Testis (tissue), 2 donors: ENCODE measurements at regions not wholly inside any gene's neighbourhood (a gene's known extent, or its start where the extent isn't known, plus 50 kb on each side); places are given as distances from the start of the nearest gene placed in this dataset.

ENCODE experiments used
- POLR2A ChIP-seq: fragments of 450-650 bp; IDR thresholded peaks from one replicate; pipeline ENCODE4 v1.6.1; 2017; ENCODE audit warnings: antibody characterized with exemption, mild to moderate bottlenecking, moderate library complexity
- TF ChIP-seq, protein P1 (sequence below), 3 experiments: fragments of 450-650 bp in 2 of 3; fragments of 200-600 bp in 1 of 3; sonication (generic) in 1 of 3; IDR thresholded peaks; one replicate each; pipeline ENCODE4 v1.5.1; 2016 to 2019; ENCODE audit warnings: antibody characterized with exemption in 3 of 3, mild to moderate bottlenecking in 2 of 3, moderate library complexity in 1 of 3

DNA sequence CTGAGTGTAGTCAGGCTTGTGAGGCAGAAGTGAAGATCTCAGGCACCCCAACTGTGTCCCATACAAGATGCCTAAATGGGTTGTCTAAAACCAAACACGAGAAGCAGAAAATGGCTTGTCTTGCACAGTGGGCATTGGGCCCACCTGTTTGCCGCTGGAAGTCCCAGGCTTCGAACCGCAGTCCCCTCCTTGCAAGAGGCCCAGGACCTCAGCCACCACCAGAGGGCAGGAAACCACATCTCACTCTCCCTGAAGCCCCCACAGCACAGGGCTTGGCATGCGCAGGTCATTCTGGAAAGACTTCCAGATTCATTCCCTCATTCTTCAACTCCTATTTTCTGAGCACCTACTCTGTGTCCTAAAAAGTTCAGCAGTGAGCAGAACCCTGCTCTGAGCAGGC, 973.7 kb downstream of the UQCRFS1 start:
- TF ChIP-seq, protein P1, sequence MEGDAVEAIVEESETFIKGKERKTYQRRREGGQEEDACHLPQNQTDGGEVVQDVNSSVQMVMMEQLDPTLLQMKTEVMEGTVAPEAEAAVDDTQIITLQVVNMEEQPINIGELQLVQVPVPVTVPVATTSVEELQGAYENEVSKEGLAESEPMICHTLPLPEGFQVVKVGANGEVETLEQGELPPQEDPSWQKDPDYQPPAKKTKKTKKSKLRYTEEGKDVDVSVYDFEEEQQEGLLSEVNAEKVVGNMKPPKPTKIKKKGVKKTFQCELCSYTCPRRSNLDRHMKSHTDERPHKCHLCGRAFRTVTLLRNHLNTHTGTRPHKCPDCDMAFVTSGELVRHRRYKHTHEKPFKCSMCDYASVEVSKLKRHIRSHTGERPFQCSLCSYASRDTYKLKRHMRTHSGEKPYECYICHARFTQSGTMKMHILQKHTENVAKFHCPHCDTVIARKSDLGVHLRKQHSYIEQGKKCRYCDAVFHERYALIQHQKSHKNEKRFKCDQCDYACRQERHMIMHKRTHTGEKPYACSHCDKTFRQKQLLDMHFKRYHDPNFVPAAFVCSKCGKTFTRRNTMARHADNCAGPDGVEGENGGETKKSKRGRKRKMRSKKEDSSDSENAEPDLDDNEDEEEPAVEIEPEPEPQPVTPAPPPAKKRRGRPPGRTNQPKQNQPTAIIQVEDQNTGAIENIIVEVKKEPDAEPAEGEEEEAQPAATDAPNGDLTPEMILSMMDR (IDR thresholded peaks at IDR 0.05), result no peak
- no peak for TF ChIP-seq POLR2A
